GM12873 (cell line): ENCODE measurements at regions not wholly inside any gene's neighbourhood (a gene's known extent, or its start where the extent isn't known, plus 50 kb on each side); places are given as distances from the start of the nearest gene placed in this dataset.

Experiments used
- TF ChIP-seq, protein P1 (sequence below): IDR thresholded peaks from 2 replicates; pipeline ENCODE4 v1.5.1; 2012; ENCODE audit warnings: low read depth, mild to moderate bottlenecking, moderate library complexity, low read length, control low read depth; ENCODE audit not compliant: insufficient read depth; ENCODE audit errors: missing control alignments

DNA sequence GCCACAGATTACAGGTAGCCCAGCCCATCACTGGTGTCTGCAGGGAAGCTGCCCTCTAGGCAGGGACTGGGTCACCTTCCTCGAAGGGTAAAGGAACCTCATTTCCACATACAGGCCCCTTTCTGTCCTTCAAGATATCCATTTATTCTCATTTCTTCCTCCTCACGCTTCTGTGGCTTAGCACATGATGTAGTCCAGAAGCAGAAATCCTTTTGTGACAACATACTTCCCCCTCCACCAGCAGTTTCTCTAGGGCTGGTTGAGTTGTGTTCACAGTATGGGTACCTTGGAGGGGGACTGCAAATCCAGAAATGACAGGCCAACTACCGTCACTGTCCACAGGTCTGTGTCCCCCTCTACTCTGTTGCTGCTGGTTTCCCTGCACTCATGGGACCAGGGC lies 364.9 kb downstream of the ANAPC1 start:
- TF ChIP-seq, protein P1, sequence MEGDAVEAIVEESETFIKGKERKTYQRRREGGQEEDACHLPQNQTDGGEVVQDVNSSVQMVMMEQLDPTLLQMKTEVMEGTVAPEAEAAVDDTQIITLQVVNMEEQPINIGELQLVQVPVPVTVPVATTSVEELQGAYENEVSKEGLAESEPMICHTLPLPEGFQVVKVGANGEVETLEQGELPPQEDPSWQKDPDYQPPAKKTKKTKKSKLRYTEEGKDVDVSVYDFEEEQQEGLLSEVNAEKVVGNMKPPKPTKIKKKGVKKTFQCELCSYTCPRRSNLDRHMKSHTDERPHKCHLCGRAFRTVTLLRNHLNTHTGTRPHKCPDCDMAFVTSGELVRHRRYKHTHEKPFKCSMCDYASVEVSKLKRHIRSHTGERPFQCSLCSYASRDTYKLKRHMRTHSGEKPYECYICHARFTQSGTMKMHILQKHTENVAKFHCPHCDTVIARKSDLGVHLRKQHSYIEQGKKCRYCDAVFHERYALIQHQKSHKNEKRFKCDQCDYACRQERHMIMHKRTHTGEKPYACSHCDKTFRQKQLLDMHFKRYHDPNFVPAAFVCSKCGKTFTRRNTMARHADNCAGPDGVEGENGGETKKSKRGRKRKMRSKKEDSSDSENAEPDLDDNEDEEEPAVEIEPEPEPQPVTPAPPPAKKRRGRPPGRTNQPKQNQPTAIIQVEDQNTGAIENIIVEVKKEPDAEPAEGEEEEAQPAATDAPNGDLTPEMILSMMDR, result no peak

DNA sequence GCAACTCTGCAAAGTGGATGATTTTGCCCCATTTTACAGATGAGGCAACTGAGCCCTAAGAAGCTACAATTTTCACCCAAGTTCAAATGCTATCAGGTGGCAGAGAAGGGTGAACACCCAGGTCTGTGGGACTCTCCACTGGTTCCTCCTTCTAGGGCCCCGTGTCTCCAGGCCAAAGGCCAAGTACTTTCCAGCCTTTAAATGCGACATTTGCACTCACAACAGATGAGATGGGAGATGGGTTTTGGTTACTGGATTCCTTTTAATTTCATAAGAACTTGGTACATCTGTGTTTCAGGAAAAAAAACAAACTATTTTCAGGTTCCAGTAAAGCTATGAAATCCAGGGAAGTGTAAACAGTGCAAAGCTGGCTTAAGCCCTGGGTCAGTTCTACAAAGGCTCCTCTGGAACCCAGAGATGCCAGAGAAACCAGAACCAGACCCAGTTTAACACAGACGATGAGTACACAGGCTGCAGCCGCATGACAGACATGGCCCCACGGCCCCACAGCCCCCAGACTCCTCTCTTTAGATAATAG lies 361.7 kb downstream of the ANAPC1 start:
- TF ChIP-seq, protein P1, result no peak

DNA sequence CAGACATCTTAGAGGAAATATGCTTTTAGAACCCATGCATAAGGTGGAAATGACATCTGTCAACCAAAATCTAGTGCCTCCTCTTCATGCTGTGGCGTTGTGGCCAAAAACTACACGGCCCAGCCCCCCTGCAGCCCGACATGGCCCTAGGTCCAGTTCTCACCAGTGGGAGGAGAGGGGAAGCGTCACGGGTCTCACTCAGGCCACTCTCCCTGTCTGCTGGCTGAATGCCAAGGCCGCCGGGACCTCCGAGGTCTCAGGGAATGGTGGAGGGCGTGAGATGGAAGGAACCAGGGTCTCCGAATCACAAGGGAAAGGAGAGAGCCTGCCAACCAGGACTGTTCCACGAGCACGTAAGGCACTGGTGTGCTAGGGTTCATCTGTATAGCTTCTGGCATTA lies 361.0 kb downstream of the ANAPC1 start:
- TF ChIP-seq, protein P1, result no peak

DNA sequence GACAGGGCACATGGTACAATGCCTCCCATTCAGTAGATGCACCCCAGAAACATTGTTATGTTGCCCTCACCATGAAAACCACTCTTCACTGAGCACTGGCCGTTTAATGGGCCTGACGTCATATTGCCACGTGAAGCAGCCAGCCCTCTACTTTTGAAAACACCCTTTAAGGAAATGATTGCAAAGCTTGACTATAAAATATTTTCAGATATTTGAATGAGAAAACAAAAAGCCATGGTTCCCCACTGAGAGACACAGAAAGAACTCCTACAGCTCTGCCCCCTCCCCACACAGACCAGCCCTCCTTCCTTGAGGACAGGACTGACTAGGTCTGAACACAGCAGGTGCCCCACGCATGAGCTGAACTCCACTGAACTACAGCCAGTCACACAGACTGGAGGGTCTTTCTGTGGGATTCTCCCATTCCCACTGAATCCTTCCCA lies 349.1 kb downstream of the ANAPC1 start:
- TF ChIP-seq, protein P1, result no peak

DNA sequence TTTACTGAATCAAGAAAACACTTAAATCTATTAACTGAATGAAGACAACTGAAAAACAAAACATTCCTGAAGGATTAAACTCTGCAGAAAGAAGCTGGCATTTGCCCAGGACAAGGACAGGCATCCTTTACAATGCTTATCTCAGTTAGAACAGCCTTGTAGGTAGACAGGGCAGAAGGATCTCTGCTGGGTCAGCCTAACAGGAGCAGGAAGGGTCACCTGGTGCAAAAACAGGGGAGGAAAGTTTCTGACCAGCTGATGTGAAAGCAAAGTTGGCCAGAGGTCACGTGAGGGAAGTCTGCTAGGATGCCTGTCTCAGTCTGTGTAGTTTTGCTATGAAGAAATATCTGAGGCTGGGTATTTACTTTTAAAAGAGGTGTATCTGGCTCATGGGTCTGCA lies 348.6 kb downstream of the ANAPC1 start:
- TF ChIP-seq, protein P1, result no peak

DNA sequence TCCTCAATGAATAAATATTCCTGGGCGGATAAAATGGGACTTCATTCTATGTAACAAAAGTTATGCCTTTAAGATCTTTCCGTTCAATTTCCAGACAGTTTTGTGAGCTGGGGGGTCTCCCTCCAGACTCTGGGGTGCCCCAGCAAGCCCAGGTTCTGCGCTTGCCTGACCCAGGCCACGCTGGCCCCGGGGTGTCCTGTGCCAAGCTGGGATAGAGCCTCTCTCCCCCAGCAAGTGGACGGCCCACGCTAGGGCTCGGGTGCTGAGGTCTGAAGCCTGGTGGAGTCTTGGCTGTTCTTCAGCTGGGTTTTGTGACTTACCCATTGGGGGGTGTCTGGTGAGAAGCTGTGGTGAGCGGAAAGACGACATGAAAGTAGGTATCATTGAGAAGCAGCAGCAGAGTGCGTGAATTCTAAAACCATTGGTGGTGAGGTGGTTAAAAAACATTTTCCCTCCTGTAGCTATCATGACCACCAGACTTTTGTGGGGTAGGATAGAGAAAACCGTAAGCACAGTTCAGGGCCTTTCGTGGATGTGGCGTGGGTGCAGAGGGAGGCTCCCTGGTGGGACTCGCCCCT lies 346.8 kb downstream of the ANAPC1 start:
- TF ChIP-seq, protein P1, result no peak

DNA sequence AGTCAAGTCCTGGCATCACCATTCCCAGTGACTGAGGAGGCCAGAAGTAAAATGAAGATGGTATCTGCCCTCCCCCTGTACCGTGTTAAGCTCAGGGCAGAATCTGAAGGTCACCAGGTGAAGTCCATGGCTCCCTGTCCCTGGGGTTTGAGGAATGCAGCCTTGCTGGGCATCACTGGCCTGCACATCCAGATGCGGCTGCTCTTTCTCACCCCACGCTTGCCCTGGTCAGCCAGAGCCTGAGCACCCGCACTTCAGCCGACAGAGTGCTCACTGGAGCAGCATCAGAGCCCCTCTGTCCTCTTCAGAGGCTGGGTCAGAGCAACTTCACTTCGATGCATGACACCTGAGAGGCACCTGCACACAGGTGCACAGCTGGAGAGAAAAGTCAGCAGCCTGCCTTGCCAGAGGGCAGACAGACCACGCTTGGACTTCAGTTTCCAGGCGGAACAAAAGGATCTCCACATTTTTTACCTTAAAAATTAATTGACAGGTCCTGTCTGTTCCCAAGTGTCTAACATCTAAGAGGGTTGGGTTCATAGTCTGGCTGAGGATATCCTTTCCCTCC lies 267.3 kb downstream of the ANAPC1 start:
- TF ChIP-seq, protein P1, result no peak
